Activated naive CD4-positive, alpha-beta T cell treated with anti-CD3 and anti-CD28 coated beads for 36 hours (primary cell): ENCODE measurements at regions not wholly inside any gene's neighbourhood (a gene's known extent, or its start where the extent isn't known, plus 50 kb on each side); places are given as distances from the start of the nearest gene placed in this dataset.
"Not testable (repeated sequence)": the region's sequence is repeated elsewhere in the genome, so short reads cannot be mapped to it uniquely, and the experiment has no call there.

Source experiments
- CTCF ChIA-PET: fragments of 350-600 bp; sonication (Branson Sonifier 250); formaldehyde crosslinking; loops from one replicate; lab custom pipeline; 2021; ENCODE audit warnings: antibody characterized with exemption; lab: Charles Lee
- DNase-seq: peaks from one replicate; pipeline ENCODE4 v3.0.0-alpha.2; 2020
- H3K27ac Mint-ChIP-seq: one replicate; pipeline ENCODE4 v1.8.0; 2021; ENCODE audit warnings: mild to moderate bottlenecking, mixed read lengths
- H3K27me3 Mint-ChIP-seq: one replicate; pipeline ENCODE4 v1.8.0; 2021; ENCODE audit warnings: low read depth, mixed read lengths
- H3K36me3 Mint-ChIP-seq: one replicate; pipeline ENCODE4 v1.8.0; 2021; ENCODE audit warnings: low read depth, mixed read lengths
- H3K4me1 Mint-ChIP-seq: one replicate; pipeline ENCODE4 v1.8.0; 2021; ENCODE audit warnings: low read depth, mixed read lengths
- H3K4me3 Mint-ChIP-seq: one replicate; pipeline ENCODE4 v1.8.0; 2021; ENCODE audit warnings: mild to moderate bottlenecking, moderate library complexity, mixed read lengths
- H3K9me3 Mint-ChIP-seq: one replicate; pipeline ENCODE4 v1.8.0; 2021; ENCODE audit warnings: mixed read lengths
- intact Hi-C: fragments of 100-400 bp; cut with micrococcal nuclease; formaldehyde crosslinking; loops from one replicate; pipeline ENCODE4 v1.15.1; 2023

GRCh38 chr4:153093802-153094201 is 110.4 kb upstream of the TRIM2 start:
- H3K27ac Mint-ChIP-seq: no peak overlapping the region
- H3K9me3 Mint-ChIP-seq: no peaks in the 10 kb centered on the region
- H3K4me1 Mint-ChIP-seq: peaks cover 12% of the 10 kb centered on the region
- H3K4me3 Mint-ChIP-seq: no peak overlapping the region
- H3K27me3 Mint-ChIP-seq: no peaks in the 10 kb centered on the region
- H3K36me3 Mint-ChIP-seq: no peaks in the 10 kb centered on the region
- CTCF ChIA-PET: interaction anchor here (1.0 to 9.2 kb wide), 2 partner anchors 10 to 34 kb away, joined by 4 to 75 read pairs; no protein-coding TSS in a partner anchor
- intact Hi-C loops: no loop called here
- DNase-seq: no peak

DNA sequence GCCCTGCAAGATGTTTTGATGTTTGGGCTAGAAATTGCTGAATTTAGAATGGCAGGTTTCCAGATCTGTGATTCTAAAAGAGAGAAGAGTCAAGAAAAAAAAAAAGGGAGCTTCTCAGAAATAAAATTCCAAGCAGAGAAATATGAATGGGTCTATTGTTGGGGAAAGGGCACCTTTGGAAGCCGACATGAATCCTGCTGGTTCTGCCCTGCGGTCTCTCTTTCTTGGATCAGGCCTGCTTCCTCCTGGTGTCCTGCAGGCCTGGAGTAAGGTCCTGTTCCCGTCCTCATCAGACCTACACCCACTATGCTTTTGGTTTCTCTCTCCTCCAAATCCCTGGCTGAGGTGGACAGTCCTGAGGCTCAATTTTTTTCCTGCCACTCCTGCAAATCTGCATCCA is 109.8 kb upstream of the TRIM2 start:
- H3K36me3 Mint-ChIP-seq: no peaks in the 10 kb centered on the region
- CTCF ChIA-PET: interaction anchor here (0.6 to 9.2 kb wide), 3 partner anchors 11 to 176 kb away, joined by 3 to 75 read pairs (median 4); no protein-coding TSS in a partner anchor
- DNase-seq: no peak
- intact Hi-C loops: no loop called here
- H3K27ac Mint-ChIP-seq: no peak overlapping the region
- H3K4me1 Mint-ChIP-seq: peaks cover 6% of the 10 kb centered on the region
- no peak overlapping the region for H3K4me3 Mint-ChIP-seq
- no peaks in the 10 kb centered on the region for H3K9me3 Mint-ChIP-seq
- no peaks in the 10 kb centered on the region for H3K27me3 Mint-ChIP-seq

DNA sequence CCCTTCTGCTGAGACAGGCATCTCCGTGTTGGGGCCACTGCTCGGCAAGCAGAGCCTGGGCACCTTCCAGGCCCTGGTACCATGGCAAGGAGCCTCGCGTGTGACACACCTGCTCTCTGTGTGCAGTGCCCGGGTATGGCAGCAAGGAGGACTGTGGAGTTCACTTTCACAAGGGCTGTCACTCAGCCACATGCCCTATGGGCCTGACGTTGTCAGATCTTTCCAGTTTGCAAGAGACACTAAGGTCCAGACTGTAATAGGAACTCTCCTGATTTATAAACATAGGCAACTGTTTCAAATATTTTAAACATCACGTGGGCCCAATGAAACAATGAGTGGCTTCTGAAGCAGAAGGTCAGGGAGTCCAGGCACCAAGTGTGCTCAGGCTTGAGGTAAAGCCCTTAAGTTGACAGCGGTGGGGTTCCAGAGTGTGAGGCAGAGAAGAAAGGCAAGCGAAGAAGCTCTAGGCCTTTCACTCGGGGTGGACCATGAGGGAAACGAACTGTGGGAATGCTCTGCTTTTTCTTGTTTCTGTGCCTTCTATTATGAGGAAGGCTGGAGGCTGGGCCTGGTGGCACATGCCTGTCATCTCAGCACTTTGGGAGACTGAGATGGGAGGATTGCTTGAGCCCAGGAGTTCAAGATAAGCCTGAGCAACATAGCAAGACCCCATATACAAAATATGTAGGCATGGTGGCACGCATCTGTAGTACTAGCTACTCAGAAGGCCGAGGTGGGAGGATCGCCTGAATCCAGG is 108.6 kb upstream of the TRIM2 start:
- Mint-ChIP-seq H3K27ac (no peak overlapping the region), H3K36me3 (no peaks in the 10 kb centered on the region), H3K4me1 (peaks cover 4% of the 10 kb centered on the region), H3K9me3 (no peaks in the 10 kb centered on the region), H3K27me3 (no peaks in the 10 kb centered on the region), H3K4me3 (no peak overlapping the region)
- no peak for DNase-seq
- CTCF ChIA-PET: interaction anchor here (0.6 to 9.2 kb wide), 5 partner anchors 11 to 630 kb away, joined by 5 to 75 read pairs (median 8); no protein-coding TSS in a partner anchor
- intact Hi-C loops: no loop called here

DNA sequence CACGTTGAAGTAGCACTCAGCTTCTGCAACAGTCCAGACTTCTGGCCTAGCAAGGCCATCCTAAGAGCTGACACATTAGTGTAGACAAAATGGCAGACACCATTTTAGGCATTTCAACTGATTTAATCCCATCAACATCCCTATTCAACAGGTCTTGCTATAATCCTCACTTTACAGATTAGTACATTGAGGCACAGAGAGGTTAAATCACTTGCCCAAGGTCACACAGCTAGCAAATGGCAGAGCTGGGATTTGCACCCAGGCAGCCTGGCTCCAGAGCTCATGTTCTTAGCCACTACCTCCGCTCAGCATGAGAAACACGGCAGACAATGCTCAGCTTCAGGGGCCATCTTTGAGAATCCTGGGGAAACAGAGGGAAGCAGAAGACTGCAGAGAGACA is 107.9 kb upstream of the TRIM2 start:
- Mint-ChIP-seq H3K27ac (no peak overlapping the region), H3K9me3 (no peaks in the 10 kb centered on the region), H3K4me3 (no peak overlapping the region), H3K27me3 (no peaks in the 10 kb centered on the region), H3K36me3 (no peaks in the 10 kb centered on the region), H3K4me1 (no peaks in the 10 kb centered on the region)
- intact Hi-C loops: no loop called here
- CTCF ChIA-PET: interaction anchor here (0.6 to 9.2 kb wide), 6 partner anchors 10 to 631 kb away, joined by 3 to 75 read pairs (median 7); no protein-coding TSS in a partner anchor
- no peak for DNase-seq

- intact Hi-C loops: no loop called here
- Mint-ChIP-seq H3K4me1 (no peaks in the 10 kb centered on the region), H3K9me3 (no peaks in the 10 kb centered on the region), H3K27me3 (no peaks in the 10 kb centered on the region), H3K27ac (no peak overlapping the region), H3K36me3 (no peaks in the 10 kb centered on the region), H3K4me3 (no peak overlapping the region)
- CTCF ChIA-PET: interaction anchor here (0.6 to 9.2 kb wide), 4 partner anchors 10 to 788 kb away, joined by 3 to 75 read pairs (median 4); no protein-coding TSS in a partner anchor
- DNase-seq: no peak
Measured at GRCh38 chr4:153098427-153098826, 105.8 kb upstream of the TRIM2 start.

DNA sequence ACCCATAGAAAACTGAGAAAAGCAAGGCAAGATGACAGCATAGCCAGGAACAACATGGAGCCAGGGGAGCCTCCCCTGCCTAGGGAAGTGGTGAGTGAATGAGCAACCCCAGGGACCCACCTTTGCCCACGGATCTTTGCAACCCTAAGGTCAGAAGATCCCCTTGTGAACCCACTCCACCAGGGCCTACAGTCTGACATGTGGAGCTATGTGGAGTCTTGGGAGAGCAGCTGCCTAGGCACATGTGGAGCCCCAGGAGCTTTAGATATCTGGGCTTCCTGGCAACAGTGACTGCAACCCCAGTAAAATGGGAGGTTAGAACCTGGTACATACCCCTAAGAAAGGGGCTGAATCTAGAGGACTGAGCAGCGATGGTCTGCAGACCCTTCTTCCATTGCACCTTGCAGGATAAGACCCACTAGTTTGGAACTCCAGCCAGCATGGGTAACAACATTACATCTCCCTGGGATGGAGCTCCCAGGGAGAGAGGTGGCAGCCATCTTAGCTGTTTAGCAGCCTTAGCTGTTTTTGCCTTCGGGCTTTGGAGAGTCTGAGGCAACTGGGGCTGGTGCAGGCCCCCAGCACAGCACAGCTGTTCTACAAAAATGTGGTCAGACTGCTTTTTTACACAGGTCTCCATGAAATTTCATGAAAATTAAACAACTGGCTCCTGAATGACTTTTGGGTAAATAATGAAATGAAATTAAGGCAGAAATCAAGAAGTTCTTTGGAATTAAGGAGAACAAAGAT is 104.7 kb upstream of the TRIM2 start:
- Mint-ChIP-seq H3K9me3 (no peaks in the 10 kb centered on the region), H3K36me3 (no peaks in the 10 kb centered on the region), H3K27ac (no peak overlapping the region), H3K27me3 (no peaks in the 10 kb centered on the region), H3K4me3 (no peak overlapping the region), H3K4me1 (no peaks in the 10 kb centered on the region)
- DNase-seq: no peak
- CTCF ChIA-PET: interaction anchor here (0.6 to 9.2 kb wide), 6 partner anchors 11 to 789 kb away, joined by 3 to 75 read pairs (median 6); no protein-coding TSS in a partner anchor
- intact Hi-C loops: no loop called here

DNA sequence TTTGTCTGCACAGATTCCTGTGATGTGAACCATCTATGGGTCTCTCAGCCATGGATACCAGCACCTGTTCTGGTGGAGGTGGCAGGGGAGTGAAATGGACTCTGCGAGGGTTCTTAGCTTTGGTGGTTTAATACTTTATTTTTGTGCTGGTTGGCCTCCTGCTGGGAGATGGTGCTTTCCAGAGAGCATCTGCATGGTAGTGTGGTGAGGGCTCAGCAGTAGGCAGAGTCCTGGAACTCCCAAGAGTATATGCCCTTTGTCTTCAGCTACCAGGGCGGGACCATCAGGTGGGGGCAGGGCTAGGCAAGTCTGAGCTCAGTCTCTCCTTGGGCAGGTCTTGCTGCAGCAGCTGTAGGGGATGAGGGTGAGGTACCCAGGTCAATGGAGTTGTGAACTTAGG is 97.5 kb upstream of the TRIM2 start:
- intact Hi-C loops, H3K4me3 Mint-ChIP-seq, H3K4me1 Mint-ChIP-seq, H3K36me3 Mint-ChIP-seq, H3K27ac Mint-ChIP-seq, H3K27me3 Mint-ChIP-seq, H3K9me3 Mint-ChIP-seq, DNase-seq: not testable (repeated sequence)
- CTCF ChIA-PET: interaction anchor here (1.0 to 14.2 kb wide), 6 partner anchors 8 to 24 kb away, joined by 3 to 125 read pairs (median 10); no protein-coding TSS in a partner anchor

DNA sequence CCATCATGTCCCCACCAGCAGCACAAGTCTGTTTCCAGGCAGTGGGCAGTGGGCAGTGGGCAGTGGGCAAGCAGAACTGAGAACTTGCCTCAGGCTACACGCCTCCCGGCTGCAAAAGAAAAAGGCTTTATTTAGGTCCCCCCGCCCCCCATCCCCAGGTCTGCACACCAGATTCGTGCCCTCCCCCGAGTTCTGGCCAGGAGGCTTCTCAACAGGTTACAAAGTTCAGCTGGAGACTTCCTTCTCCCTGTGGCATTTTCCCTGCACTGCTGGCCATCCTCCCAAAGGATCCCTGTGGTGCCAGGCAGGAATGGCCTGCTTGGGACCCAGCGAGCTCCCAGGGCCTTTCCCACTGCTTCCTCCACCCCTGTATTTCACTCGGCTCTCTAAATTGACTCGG is 97.0 kb upstream of the TRIM2 start:
- intact Hi-C loops: no loop called here
- H3K27ac Mint-ChIP-seq: no peak overlapping the region
- no peak overlapping the region for H3K4me3 Mint-ChIP-seq
- peaks cover 9% of the 10 kb centered on the region for H3K9me3 Mint-ChIP-seq
- CTCF ChIA-PET: interaction anchor here (2.2 to 14.2 kb wide), 5 partner anchors 11 to 24 kb away, joined by 8 to 125 read pairs (median 11); no protein-coding TSS in a partner anchor
- no peaks in the 10 kb centered on the region for H3K27me3 Mint-ChIP-seq
- no peak for DNase-seq
- no peaks in the 10 kb centered on the region for H3K36me3 Mint-ChIP-seq
- H3K4me1 Mint-ChIP-seq: no peaks in the 10 kb centered on the region

DNA sequence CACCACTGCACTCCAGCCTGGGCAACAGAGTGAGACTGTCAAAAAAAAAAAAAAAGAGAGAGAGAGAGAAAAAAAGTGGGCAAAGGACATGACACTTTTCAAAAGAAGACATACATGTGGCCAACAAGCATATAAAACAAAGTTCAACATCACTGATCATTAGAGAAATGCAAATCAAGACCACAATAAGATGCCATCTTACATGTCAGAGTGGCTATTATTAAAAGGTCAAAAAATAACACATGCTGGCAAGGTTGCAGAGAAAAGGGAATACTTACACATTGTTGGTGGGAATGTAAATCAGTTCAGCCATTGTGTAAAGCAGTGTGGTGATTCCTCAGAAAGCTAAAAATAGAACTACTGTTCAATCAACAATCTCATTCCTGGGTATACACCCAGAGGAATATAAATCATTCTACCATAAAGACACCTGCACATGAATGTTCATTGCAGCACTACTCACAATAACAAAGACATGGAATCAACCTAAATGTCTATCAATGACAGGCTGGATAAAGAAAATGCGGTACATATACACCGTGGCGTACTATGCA is 94.9 kb upstream of the TRIM2 start:
- CTCF ChIA-PET: interaction anchor here (0.6 to 14.2 kb wide), 4 partner anchors 17 to 964 kb away, joined by 3 to 125 read pairs (median 5); no protein-coding TSS in a partner anchor
- H3K4me1 Mint-ChIP-seq: no peaks in the 10 kb centered on the region
- H3K36me3 Mint-ChIP-seq: no peaks in the 10 kb centered on the region
- H3K9me3 Mint-ChIP-seq: peaks cover 9% of the 10 kb centered on the region
- intact Hi-C loops: no loop called here
- H3K27me3 Mint-ChIP-seq: no peaks in the 10 kb centered on the region
- no peak overlapping the region for H3K4me3 Mint-ChIP-seq
- H3K27ac Mint-ChIP-seq: no peak overlapping the region
- DNase-seq: no peak

- no peaks in the 10 kb centered on the region for H3K4me1 Mint-ChIP-seq
- peak overlapping the region; percentile 20 for H3K27ac Mint-ChIP-seq
- CTCF ChIA-PET: interaction anchor here (0.6 to 14.2 kb wide), 6 partner anchors 16 to 607 kb away, joined by 3 to 125 read pairs (median 20); no protein-coding TSS in a partner anchor
- no peaks in the 10 kb centered on the region for H3K36me3 Mint-ChIP-seq
- intact Hi-C loops: loop anchor here (10.0 kb wide), 1 partner anchor 1006 kb away; no protein-coding TSS in a partner anchor
- DNase-seq: no peak
- H3K4me3 Mint-ChIP-seq: no peak overlapping the region
- H3K9me3 Mint-ChIP-seq: peaks cover 4% of the 10 kb centered on the region
- no peaks in the 10 kb centered on the region for H3K27me3 Mint-ChIP-seq
Measured at GRCh38 chr4:153110739-153111138, 93.5 kb upstream of the TRIM2 start.

DNA sequence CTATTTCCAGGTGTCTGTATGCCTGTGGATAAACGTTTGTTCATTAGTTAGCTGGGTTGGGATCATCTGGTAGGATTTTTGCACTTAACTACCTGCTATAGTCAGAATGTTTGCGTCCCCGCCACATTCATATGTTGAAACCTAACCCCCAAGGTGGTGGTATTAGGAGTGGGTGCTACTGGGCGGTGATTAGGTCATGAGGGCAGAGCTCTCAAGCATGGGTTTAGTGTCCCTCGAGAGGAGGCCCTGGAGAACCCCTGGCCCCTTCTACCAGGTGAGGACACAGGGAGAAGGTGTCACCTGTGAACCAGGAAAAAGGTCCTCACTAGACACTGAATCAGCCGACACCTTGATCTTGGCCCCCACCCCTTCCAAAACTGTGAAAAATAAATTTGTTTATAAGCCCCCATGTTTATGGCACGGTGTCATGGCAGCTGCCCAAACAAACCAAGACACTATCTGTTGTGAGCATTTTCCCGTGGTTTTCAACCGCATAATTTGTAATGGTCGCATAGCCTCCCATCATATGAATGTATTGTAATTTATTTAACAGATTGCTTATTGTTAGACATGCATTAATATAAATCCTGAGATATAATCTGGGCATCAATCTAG is 92.7 kb upstream of the TRIM2 start:
- Mint-ChIP-seq H3K27ac (no peak overlapping the region), H3K9me3 (no peaks in the 10 kb centered on the region), H3K27me3 (no peaks in the 10 kb centered on the region), H3K4me1 (no peaks in the 10 kb centered on the region), H3K4me3 (no peak overlapping the region), H3K36me3 (no peaks in the 10 kb centered on the region)
- CTCF ChIA-PET: interaction anchor here (1.3 to 14.2 kb wide), 4 partner anchors 15 to 144 kb away, joined by 3 to 125 read pairs (median 40); no protein-coding TSS in a partner anchor
- no peak for DNase-seq
- intact Hi-C loops: loop anchor here (10.0 kb wide), 1 partner anchor 1007 kb away; no protein-coding TSS in a partner anchor
